NCI-H524 treated with DMSO at 0.1 percent for 48 hours (cell line): ENCODE measurements at regions not wholly inside any gene's neighbourhood (a gene's known extent, or its start where the extent isn't known, plus 50 kb on each side); places are given as distances from the start of the nearest gene placed in this dataset.
"Not testable (repeated sequence)": the region's sequence is repeated elsewhere in the genome, so short reads cannot be mapped to it uniquely, and the experiment has no call there.

Source experiments
- DNase-seq: peaks from one replicate; lab custom pipeline; 2025; lab: John Stamatoyannopoulos, UW

GRCh38 chr1:98119796-98120195, 199.0 kb upstream of the DPYD start:
- no peak for DNase-seq

- no peak for DNase-seq
These were observed 193.0 kb upstream of the DPYD start for GRCh38 chr1:98113811-98114210.

GRCh38 chr1:98112626-98113025, 191.8 kb upstream of the DPYD start:
- no peak for DNase-seq

GRCh38 chr1:98110674-98111073, 189.8 kb upstream of the DPYD start:
- DNase-seq = no peak

GRCh38 chr1:98108378-98108777, 187.5 kb upstream of the DPYD start:
- not testable (repeated sequence) for DNase-seq

GRCh38 chr1:98107256-98107655, 186.4 kb upstream of the DPYD start:
- no peak for DNase-seq

GRCh38 chr1:98104289-98104688, 183.5 kb upstream of the DPYD start:
- DNase-seq = no peak

GRCh38 chr1:98103617-98104285, 182.9 kb upstream of the DPYD start:
- DNase-seq = no peak

GRCh38 chr1:98102345-98103030, 181.7 kb upstream of the DPYD start:
- no peak for DNase-seq

GRCh38 chr1:98101364-98101763, 180.5 kb upstream of the DPYD start:
- no peak for DNase-seq

- DNase-seq = no peak
These were observed 178.7 kb upstream of the DPYD start for GRCh38 chr1:98099501-98099900.

- DNase-seq = no peak
These were observed 177.6 kb upstream of the DPYD start for GRCh38 chr1:98098473-98098872.

GRCh38 chr1:98090351-98090750, 169.5 kb upstream of the DPYD start:
- no peak for DNase-seq

- DNase-seq = no peak
These were observed 167.5 kb upstream of the DPYD start for GRCh38 chr1:98088381-98088780.

GRCh38 chr1:98086796-98087441, 166.1 kb upstream of the DPYD start:
- DNase-seq = no peak

GRCh38 chr1:98086156-98086555, 165.3 kb upstream of the DPYD start:
- DNase-seq = no peak

GRCh38 chr1:98084188-98084587, 163.4 kb upstream of the DPYD start:
- no peak for DNase-seq

GRCh38 chr1:98081944-98082343, 161.1 kb upstream of the DPYD start:
- DNase-seq = no peak

- no peak for DNase-seq
These were observed 157.8 kb upstream of the DPYD start for GRCh38 chr1:98078596-98078995.

- no peak for DNase-seq
These were observed 156.9 kb upstream of the DPYD start for GRCh38 chr1:98077691-98078090.

- DNase-seq = no peak
These were observed 154.8 kb upstream of the DPYD start for GRCh38 chr1:98075626-98076025.

- DNase-seq = no peak
These were observed 153.0 kb upstream of the DPYD start for GRCh38 chr1:98073823-98074222.

GRCh38 chr1:98073106-98073505, 152.3 kb upstream of the DPYD start:
- DNase-seq = no peak
